Trophoblast cell (in vitro differentiated cells and primary cell): ENCODE measurements at regions not wholly inside any gene's neighbourhood (a gene's known extent, or its start where the extent isn't known, plus 50 kb on each side); places are given as distances from the start of the nearest gene placed in this dataset.
A peak's percentile ranks its signal among the peaks of the same experiment; 100 is the strongest.
"Not testable (repeated sequence)": the region's sequence is repeated elsewhere in the genome, so short reads cannot be mapped to it uniquely, and the experiment has no call there.

Source experiments
- DNase-seq, 2 donors: peaks; one replicate each; pipeline ENCODE4 v3.0.0-alpha.2; 2016
- H2AFZ ChIP-seq: 2 replicates; pipeline ENCODE4 v1.6.1; 2013; ENCODE audit warnings: low read length, moderate library complexity, mild to moderate bottlenecking; ENCODE audit not compliant: insufficient read depth, poor library complexity
- H2AK5ac ChIP-seq: 2 replicates; pipeline ENCODE4 v1.6.1; 2013; ENCODE audit warnings: mild to moderate bottlenecking, low read length
- H2BK120ac ChIP-seq: 2 replicates; pipeline ENCODE4 v1.6.1; 2013; ENCODE audit warnings: low read length, mild to moderate bottlenecking, moderate library complexity; ENCODE audit not compliant: insufficient read depth, poor library complexity
- H2BK12ac ChIP-seq: 2 replicates; pipeline ENCODE4 v1.6.1; 2013; ENCODE audit warnings: mild to moderate bottlenecking, low read length, moderate library complexity
- H2BK5ac ChIP-seq: 2 replicates; pipeline ENCODE4 v1.6.1; 2013; ENCODE audit warnings: low read length, low read depth, moderate library complexity, mild to moderate bottlenecking; ENCODE audit not compliant: poor library complexity
- H3K14ac ChIP-seq: 2 replicates; pipeline ENCODE4 v1.6.1; 2013; ENCODE audit warnings: mild to moderate bottlenecking, low read length
- H3K18ac ChIP-seq: 2 replicates; pipeline ENCODE4 v1.6.1; 2013; ENCODE audit warnings: mild to moderate bottlenecking, low read length
- H3K23ac ChIP-seq: 2 replicates; pipeline ENCODE4 v1.6.1; 2013; ENCODE audit warnings: low read length
- H3K27ac ChIP-seq: 2 replicates; pipeline ENCODE4 v1.5.1; 2013; ENCODE audit warnings: low read depth, mild to moderate bottlenecking, inconsistent platforms, low read length, moderate library complexity
- H3K27me3 ChIP-seq: 2 replicates; pipeline ENCODE4 v1.6.1; 2013; ENCODE audit warnings: inconsistent platforms, mild to moderate bottlenecking, low read length, moderate library complexity; ENCODE audit not compliant: insufficient read depth
- H3K36me3 ChIP-seq, 2 experiments: 1 replicate in 1 of 2; 2 replicates in 1 of 2; pipeline ENCODE4 v1.6.1; 2013; ENCODE audit warnings: low read length in 2 of 2, mild to moderate bottlenecking in 2 of 2, moderate library complexity in 1 of 2; ENCODE audit not compliant: insufficient read depth in 2 of 2, control insufficient read depth in 1 of 2
- H3K4ac ChIP-seq: 2 replicates; pipeline ENCODE4 v1.6.1; 2013; ENCODE audit warnings: low read depth, mild to moderate bottlenecking, low read length, moderate library complexity
- H3K4me1 ChIP-seq, 2 experiments: 1 replicate in 1 of 2; 2 replicates in 1 of 2; pipeline ENCODE4 v1.6.1; 2013; ENCODE audit warnings: low read length in 2 of 2, mild to moderate bottlenecking in 2 of 2, moderate library complexity in 1 of 2; ENCODE audit not compliant: insufficient read depth in 2 of 2, control insufficient read depth in 1 of 2
- H3K4me2 ChIP-seq: 2 replicates; pipeline ENCODE4 v1.6.1; 2013; ENCODE audit warnings: inconsistent platforms, mild to moderate bottlenecking, low read length, moderate library complexity
- H3K4me3 ChIP-seq: 2 replicates; pipeline ENCODE4 v1.5.1; 2013; ENCODE audit warnings: mild to moderate bottlenecking, low read depth, low read length, inconsistent platforms
- H3K79me1 ChIP-seq: one replicate; pipeline ENCODE4 v1.6.1; 2013; ENCODE audit warnings: low read length
- H3K79me2 ChIP-seq: 2 replicates; pipeline ENCODE4 v1.6.1; 2013; ENCODE audit warnings: low read length, mild to moderate bottlenecking; ENCODE audit not compliant: control insufficient read depth, insufficient read depth, poor library complexity
- H3K9ac ChIP-seq: 2 replicates; pipeline ENCODE4 v1.6.1; 2013; ENCODE audit warnings: mild to moderate bottlenecking, low read length
- H3K9me3 ChIP-seq: 2 replicates; pipeline ENCODE4 v1.6.1; 2013; ENCODE audit warnings: low read depth, mild to moderate bottlenecking, control low read depth, inconsistent platforms, low read length; ENCODE audit not compliant: insufficient read depth
- H4K12ac ChIP-seq: 2 replicates; pipeline ENCODE4 v1.6.1; 2013; ENCODE audit warnings: low read depth, mild to moderate bottlenecking, low read length, moderate library complexity
- H4K8ac ChIP-seq: 2 replicates; pipeline ENCODE4 v1.6.1; 2013; ENCODE audit warnings: low read depth, mild to moderate bottlenecking, low read length, moderate library complexity
- H4K91ac ChIP-seq: one replicate; pipeline ENCODE4 v1.6.1; 2013; ENCODE audit warnings: low read depth, mild to moderate bottlenecking, low read length, moderate library complexity
- WGBS: extraction: QIAGEN DNeasy Blood & Tissue Kit; methylation state at CpG from one replicate; pipeline ENCODE4 v1.1.7; 2013; ENCODE audit warnings: missing lambda C conversion rate; ENCODE audit not compliant: insufficient read length, insufficient coverage; ENCODE audit errors: extremely low coverage; 5-methylcytosine and 5-hydroxymethylcytosine counted together

GRCh38 chr7:91405873-91406272 lies 141.6 kb downstream of the FZD1 start:
- not testable (repeated sequence) for H2BK120ac ChIP-seq, H3K27me3 ChIP-seq, H3K36me3 ChIP-seq, H3K18ac ChIP-seq, H3K14ac ChIP-seq, H3K23ac ChIP-seq, H2BK12ac ChIP-seq, H3K9me3 ChIP-seq, H3K27ac ChIP-seq, H3K79me1 ChIP-seq, H3K4ac ChIP-seq, H4K91ac ChIP-seq, H2AFZ ChIP-seq, H3K4me2 ChIP-seq, H2AK5ac ChIP-seq, DNase-seq, H3K9ac ChIP-seq, H4K8ac ChIP-seq, H2BK5ac ChIP-seq, H3K79me2 ChIP-seq, H3K4me3 ChIP-seq, H3K4me1 ChIP-seq, H4K12ac ChIP-seq
- no CpG with 5 or more reads among the region's 1 CpG for WGBS

- no peak overlapping the region for H4K12ac ChIP-seq
- H2BK5ac ChIP-seq: no peak overlapping the region
- no peaks in the 10 kb centered on the region for H3K79me1 ChIP-seq
- no peak overlapping the region for H2BK120ac ChIP-seq
- no peak overlapping the region for H2BK12ac ChIP-seq
- no peak overlapping the region for H3K18ac ChIP-seq
- no peaks in the 10 kb centered on the region for H3K9me3 ChIP-seq
- WGBS: no CpG with 5 or more reads among the region's 1 CpG
- no peak overlapping the region for H4K8ac ChIP-seq
- H2AK5ac ChIP-seq: no peak overlapping the region
- H2AFZ ChIP-seq: no peak overlapping the region
- no peak overlapping the region for H3K4me2 ChIP-seq
- H3K79me2 ChIP-seq: no peaks in the 10 kb centered on the region
- H3K4me1 ChIP-seq: peaks cover 0 to 2% of the 10 kb centered on the region in 2 experiments
- no peak overlapping the region for H3K4me3 ChIP-seq
- no peak for DNase-seq
- H4K91ac ChIP-seq: no peak overlapping the region
- H3K4ac ChIP-seq: no peak overlapping the region
- no peak overlapping the region for H3K14ac ChIP-seq
- peaks cover 2% of the 10 kb centered on the region for H3K27me3 ChIP-seq
- H3K23ac ChIP-seq: no peak overlapping the region
- H3K27ac ChIP-seq: no peak overlapping the region
- no peaks in the 10 kb centered on the region for H3K36me3 ChIP-seq
- no peak overlapping the region for H3K9ac ChIP-seq
Observed at GRCh38 chr7:91407942-91408341, 143.7 kb downstream of the FZD1 start.

GRCh38 chr7:91408388-91409154 lies 144.3 kb downstream of the FZD1 start:
- Histone ChIP-seq H3K14ac (no peak overlapping the region), H3K23ac (no peak overlapping the region), H3K4me1 (peaks cover 0 to 2% of the 10 kb centered on the region in 2 experiments), H3K9me3 (no peaks in the 10 kb centered on the region), H3K79me1 (no peaks in the 10 kb centered on the region), H3K79me2 (no peaks in the 10 kb centered on the region), H2AFZ (no peak overlapping the region), H3K27me3 (peaks cover 2% of the 10 kb centered on the region), H3K36me3 (no peaks in the 10 kb centered on the region), H3K4ac (no peak overlapping the region), H3K4me3 (no peak overlapping the region), H2BK12ac (no peak overlapping the region), H3K9ac (no peak overlapping the region), H4K8ac (no peak overlapping the region), H2BK120ac (no peak overlapping the region), H2BK5ac (no peak overlapping the region), H4K91ac (no peak overlapping the region), H3K18ac (no peak overlapping the region), H4K12ac (no peak overlapping the region), H3K4me2 (peak overlapping the region; percentile 20), H3K27ac (no peak overlapping the region), H2AK5ac (no peak overlapping the region)
- peak in 1 of 2 donors; percentile 5 for DNase-seq
- WGBS: no CpG with 5 or more reads among the region's 5 CpGs

GRCh38 chr7:91411060-91411459 lies 146.8 kb downstream of the FZD1 start:
- no peak overlapping the region for H2BK120ac ChIP-seq
- H3K79me1 ChIP-seq: no peaks in the 10 kb centered on the region
- no peaks in the 10 kb centered on the region for H3K27me3 ChIP-seq
- H4K12ac ChIP-seq: no peak overlapping the region
- no peak overlapping the region for H4K91ac ChIP-seq
- H3K27ac ChIP-seq: no peak overlapping the region
- H2BK12ac ChIP-seq: no peak overlapping the region
- H3K18ac ChIP-seq: no peak overlapping the region
- H3K36me3 ChIP-seq: no peaks in the 10 kb centered on the region
- no peaks in the 10 kb centered on the region for H3K9me3 ChIP-seq
- no peak overlapping the region for H4K8ac ChIP-seq
- no CpG with 5 or more reads among the region's 4 CpGs for WGBS
- H3K79me2 ChIP-seq: no peaks in the 10 kb centered on the region
- H3K4me1 ChIP-seq: peaks cover 0 to 2% of the 10 kb centered on the region in 2 experiments
- no peak overlapping the region for H2BK5ac ChIP-seq
- H3K23ac ChIP-seq: no peak overlapping the region
- no peak overlapping the region for H3K4me2 ChIP-seq
- no peak for DNase-seq
- no peak overlapping the region for H3K4me3 ChIP-seq
- no peak overlapping the region for H3K14ac ChIP-seq
- no peak overlapping the region for H3K9ac ChIP-seq
- H2AFZ ChIP-seq: no peak overlapping the region
- H3K4ac ChIP-seq: no peak overlapping the region
- H2AK5ac ChIP-seq: no peak overlapping the region
